Right lung (tissue), 2 donors: ENCODE measurements at regions not wholly inside any gene's neighbourhood (a gene's known extent, or its start where the extent isn't known, plus 50 kb on each side); places are given as distances from the start of the nearest gene placed in this dataset.

Experiments
- DNase-seq, 2 donors: peaks; one replicate each; pipeline ENCODE4 v3.0.0-alpha.2; 2013

DNA sequence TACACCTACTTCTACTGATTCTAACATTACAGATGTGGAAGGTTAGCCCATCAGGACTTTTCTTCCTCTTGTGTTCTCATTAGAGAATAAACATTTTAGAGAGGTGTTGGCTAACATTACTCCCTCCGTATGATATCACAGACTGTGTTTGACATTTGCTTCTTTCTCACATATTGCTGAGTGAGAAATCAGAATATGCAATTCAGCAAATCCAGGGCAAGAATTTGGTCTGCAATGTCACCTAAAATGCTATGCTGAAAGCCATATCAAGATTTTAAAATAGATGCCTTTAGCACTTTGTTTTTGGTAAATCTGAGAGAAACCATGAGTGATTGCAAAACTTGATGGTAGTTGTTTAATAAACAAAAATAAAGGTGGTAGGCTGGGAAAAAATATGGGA lies 319.1 kb downstream of the C4orf33 start:
- no peak for DNase-seq

GRCh38 chr4:129420637-129421036 lies 324.7 kb downstream of the C4orf33 start:
- DNase-seq = no peak

DNA sequence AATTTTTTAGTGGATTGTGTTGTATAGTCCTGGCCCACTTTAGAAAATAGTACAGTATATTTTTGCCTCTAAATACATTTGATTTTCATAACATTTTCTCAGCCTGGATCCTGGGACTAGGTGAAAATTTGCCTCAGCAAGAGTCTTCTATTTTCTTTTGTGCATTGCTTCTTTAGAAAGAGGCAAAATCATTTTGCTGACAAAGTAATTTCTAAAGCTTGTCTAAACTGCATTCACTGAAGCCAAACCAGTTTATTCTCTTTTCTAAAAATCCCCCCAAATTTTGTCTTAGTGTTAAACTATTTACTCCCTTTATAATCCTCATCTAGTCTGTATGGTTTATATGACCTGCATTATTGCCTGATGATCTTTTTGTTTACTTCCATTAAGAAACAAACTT lies 326.3 kb downstream of the C4orf33 start:
- no peak for DNase-seq

GRCh38 chr4:129428454-129428853 lies 332.5 kb downstream of the C4orf33 start:
- no peak for DNase-seq

- no peak for DNase-seq
These were observed 333.8 kb downstream of the C4orf33 start for GRCh38 chr4:129429581-129430320.

DNA sequence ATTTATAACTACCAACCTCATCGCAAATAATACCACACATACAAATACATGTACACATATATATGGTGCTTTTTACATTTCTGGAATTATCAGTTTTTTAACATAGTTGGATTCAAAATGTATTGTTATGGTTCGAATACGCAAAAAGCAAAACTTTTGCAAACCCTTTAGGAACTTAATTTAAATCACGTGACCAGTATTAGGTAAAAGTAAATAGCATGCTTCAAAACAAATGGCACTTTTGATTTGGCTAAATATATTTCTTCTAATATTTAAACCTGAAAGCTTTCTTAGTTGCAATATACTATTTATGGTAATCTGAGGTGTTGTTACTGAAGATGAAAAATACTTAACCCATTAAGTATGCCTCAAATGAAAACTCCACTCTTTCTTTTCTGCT lies 341.4 kb downstream of the C4orf33 start:
- no peak for DNase-seq

DNA sequence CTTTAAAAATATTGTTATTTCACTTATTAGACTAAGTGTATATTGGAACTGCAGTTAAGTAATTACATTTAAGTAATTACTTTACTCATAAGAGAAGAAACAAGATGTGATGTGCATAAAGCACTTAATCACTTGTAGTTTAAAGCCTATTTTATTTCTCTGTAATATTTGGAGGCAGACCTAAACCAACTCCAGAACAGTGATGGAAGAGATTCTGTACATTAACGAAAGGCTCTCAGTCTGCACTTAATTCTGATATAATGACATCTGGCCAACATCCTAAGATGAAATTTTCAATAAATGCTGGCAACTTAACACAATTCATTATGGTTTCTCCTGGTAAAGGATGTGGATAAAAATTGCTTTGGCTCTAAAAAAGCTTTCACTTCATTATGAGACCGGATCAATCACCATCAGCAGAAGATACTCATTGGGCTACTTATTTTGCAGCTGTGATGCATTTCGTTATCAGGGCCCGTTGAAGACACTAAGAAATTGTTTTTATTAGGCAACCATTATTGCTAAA lies 342.6 kb downstream of the C4orf33 start:
- peak; percentile 10 to 28 for DNase-seq

- DNase-seq = no peak
These were observed 350.1 kb downstream of the C4orf33 start for GRCh38 chr4:129446074-129446473.

DNA sequence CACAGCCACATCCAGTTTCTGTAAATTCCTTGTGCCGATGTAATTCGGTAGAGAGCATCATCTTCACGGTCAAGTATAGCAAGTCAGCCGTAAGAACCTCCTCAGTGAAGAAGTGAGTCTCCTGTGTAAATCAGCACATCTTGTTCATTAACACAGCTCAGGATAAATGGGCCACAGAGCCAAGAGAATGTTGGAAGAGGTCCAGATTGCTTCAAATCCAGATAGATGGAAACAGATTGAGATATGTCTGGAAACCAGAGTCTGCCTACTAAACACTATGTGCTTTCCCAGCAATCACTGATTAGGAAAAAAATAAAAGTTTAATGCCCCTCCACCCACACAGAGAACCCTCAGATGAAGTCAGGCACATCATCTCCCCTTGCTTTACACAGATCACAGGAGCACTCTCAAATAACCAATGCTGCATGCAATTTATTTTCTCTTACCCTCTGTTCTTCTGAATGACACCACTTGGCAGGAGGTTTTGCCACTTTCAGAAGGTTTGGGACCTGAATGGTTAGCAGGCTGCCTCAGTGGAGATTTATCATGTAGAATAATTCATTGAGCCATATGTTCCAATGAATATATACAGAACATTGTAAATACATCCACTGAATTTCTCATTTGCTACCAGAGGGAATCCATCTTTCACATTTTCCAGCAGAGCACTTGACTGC lies 357.7 kb downstream of the C4orf33 start:
- DNase-seq = no peak

DNA sequence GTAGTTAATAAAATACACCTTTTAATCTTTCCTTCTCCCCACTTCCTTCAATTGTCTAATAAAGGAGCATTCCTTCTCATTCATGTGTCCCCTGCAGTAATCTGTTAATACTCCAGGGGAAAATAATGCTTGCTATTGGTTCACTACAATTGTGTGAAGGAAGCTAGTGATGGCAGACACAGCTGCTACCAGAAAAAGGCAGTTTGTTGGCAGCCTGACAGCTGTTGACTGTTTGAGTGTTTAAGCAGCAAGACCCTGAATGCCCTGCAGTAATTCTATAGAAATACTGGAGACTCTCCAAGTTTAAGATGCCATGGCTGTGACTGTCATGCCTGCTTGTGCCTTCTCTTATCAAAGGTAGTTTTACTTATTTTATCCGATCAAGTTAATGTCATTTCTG lies 359.5 kb downstream of the C4orf33 start:
- peak in 1 of 2 donors; percentile 11 for DNase-seq

DNA sequence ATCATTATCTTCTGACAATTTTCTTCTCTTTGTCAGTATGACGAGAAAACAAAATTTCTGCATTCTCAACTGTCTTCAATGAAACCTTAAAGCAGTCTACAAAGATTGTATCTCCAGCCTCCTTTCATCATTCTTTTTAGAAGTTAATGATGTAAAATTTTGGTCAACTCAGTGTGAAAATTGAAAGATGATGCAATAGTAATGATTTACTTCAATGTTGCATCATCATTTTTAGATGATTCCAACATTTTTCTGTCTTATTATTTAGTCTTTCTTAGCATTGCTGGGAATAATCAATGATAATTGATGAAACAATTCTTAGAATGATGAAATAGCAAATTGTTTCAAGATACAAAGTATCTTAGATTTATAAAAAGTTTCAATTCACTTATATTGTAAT lies 372.7 kb downstream of the C4orf33 start:
- no peak for DNase-seq

- DNase-seq = no peak
These were observed 378.7 kb downstream of the C4orf33 start for GRCh38 chr4:129474698-129475097.

GRCh38 chr4:129481107-129481506 lies 385.2 kb downstream of the C4orf33 start:
- no peak for DNase-seq

DNA sequence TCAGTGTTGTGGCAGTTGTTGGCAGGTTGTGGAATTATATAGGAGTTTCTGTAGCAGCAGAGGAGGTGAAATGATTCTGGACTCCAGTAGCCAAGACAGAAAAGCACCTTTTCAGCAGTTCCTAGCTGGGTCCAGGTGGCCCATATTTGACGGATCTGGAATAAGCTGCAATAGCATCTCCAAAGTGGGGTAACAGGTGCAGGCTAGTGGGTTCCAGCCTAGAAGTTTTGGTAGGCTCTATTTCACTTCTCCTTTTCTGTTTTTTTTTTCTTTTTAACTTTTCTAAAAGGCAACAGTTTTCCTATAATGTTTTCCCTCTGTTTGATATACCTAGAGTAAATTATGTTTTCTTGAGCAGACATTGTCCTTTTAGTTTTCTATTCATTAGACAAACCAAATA lies 392.5 kb downstream of the C4orf33 start:
- no peak for DNase-seq

DNA sequence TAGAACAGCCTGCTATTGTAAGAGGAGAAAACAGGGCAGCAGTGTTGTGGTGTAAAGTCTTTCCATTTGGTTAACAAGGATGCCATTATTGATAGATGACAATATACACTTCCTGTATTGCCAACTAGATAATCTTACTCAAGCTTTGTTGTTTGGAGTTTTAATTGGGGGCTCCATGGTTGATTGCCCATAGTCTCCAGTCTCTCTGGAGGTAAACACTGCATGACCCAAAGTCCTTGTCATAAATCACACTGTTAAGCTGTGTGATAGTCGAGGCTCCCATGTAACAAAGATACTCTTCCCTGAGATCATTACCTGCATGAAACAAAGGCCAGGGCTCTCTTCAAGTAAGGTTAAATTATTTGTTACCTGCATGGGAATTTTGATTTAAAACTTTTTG lies 394.6 kb downstream of the C4orf33 start:
- DNase-seq = no peak

GRCh38 chr4:129498626-129499025 lies 402.7 kb downstream of the C4orf33 start:
- no peak for DNase-seq

GRCh38 chr4:129514852-129515251 lies 418.9 kb downstream of the C4orf33 start:
- DNase-seq = no peak

GRCh38 chr4:129515356-129515755 lies 419.4 kb downstream of the C4orf33 start:
- no peak for DNase-seq

DNA sequence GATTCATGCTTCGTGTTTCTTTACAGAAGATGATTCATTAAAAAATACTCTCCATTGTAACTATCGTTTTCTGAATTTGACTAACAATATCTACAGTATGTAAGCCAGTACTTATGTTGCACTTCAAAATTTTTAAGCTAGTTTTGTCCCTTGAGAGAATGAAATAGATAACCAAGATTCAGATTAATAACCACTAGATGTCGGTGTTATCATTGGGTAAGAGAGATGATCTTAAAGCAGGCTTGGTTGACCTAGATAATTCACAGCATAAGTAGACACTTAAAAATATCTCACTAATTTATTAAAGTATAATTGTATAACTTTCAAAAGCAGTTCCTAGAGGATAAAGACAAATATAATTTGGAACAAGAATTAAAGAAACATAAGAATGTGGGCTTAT lies 430.9 kb downstream of the C4orf33 start:
- DNase-seq = no peak

GRCh38 chr4:129531253-129531652 lies 435.3 kb downstream of the C4orf33 start:
- DNase-seq = no peak

- no peak for DNase-seq
These were observed 436.6 kb downstream of the C4orf33 start for GRCh38 chr4:129532573-129532972.

DNA sequence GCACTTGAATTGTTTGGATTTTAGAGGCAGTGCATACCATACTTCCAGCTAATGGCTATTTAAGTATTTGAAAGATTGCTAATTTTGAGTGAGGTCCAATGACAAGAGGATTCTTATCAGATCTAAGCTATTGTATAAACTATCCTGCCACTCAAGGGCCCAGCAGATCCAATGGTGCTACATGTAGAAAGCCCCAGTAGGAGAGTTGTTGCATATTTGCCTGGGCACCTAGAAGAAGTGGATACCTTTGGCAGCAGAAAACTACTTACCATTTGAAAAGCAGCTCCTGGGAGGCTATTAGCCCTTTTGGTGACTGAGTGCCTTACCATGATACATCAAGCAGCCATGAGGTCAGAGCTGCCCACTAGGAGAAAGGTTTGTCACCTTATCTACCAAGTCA lies 447.3 kb downstream of the C4orf33 start:
- DNase-seq = no peak

- DNase-seq = peak in 1 of 2 donors; percentile 45
These were observed 449.8 kb downstream of the C4orf33 start for GRCh38 chr4:129545599-129546278.
